ENCODE measurements at regions not wholly inside any gene's neighbourhood (a gene's known extent, or its start where the extent isn't known, plus 50 kb on each side); places are given as distances from the start of the nearest gene placed in this dataset.

DNA sequence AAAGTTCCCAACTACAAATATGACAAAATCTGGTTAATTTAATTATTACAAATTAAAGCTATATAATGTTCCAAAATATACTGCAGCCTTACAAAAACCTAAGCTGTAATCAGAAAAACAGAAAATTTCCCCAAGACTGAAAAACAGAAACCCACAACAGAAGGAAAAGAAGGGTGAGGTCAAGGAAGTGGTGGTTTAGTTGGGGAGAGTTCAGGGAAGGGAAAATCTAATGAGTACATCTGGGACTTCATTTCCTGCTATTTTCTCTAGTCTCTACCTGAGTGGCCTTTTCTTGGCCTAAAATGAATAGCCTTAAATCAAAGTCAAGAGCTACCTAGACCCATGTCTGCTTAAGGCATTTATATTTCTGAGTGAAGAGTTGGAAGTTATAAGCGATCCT, 66.2 kb upstream of the BEND6 start:
- TF ChIP-seq, protein P1, sequence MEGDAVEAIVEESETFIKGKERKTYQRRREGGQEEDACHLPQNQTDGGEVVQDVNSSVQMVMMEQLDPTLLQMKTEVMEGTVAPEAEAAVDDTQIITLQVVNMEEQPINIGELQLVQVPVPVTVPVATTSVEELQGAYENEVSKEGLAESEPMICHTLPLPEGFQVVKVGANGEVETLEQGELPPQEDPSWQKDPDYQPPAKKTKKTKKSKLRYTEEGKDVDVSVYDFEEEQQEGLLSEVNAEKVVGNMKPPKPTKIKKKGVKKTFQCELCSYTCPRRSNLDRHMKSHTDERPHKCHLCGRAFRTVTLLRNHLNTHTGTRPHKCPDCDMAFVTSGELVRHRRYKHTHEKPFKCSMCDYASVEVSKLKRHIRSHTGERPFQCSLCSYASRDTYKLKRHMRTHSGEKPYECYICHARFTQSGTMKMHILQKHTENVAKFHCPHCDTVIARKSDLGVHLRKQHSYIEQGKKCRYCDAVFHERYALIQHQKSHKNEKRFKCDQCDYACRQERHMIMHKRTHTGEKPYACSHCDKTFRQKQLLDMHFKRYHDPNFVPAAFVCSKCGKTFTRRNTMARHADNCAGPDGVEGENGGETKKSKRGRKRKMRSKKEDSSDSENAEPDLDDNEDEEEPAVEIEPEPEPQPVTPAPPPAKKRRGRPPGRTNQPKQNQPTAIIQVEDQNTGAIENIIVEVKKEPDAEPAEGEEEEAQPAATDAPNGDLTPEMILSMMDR (IDR thresholded peaks at IDR 0.05) = no peak
- no peak for TF ChIP-seq POLR2A (IDR thresholded peaks at IDR 0.05)

All from thyroid gland (tissue), 4 donors.